Activated CD8-positive, alpha-beta memory T cell treated with anti-CD3 and anti-CD28 coated beads, Interleukin-2, amount 50 U/mL, for 24 hours (primary cell): ENCODE measurements at regions not wholly inside any gene's neighbourhood (a gene's known extent, or its start where the extent isn't known, plus 50 kb on each side); places are given as distances from the start of the nearest gene placed in this dataset.

Experiments
- DNase-seq: peaks from one replicate; pipeline ENCODE4 v3.0.0-alpha.2; 2020; ENCODE audit errors: extremely low read depth

DNA sequence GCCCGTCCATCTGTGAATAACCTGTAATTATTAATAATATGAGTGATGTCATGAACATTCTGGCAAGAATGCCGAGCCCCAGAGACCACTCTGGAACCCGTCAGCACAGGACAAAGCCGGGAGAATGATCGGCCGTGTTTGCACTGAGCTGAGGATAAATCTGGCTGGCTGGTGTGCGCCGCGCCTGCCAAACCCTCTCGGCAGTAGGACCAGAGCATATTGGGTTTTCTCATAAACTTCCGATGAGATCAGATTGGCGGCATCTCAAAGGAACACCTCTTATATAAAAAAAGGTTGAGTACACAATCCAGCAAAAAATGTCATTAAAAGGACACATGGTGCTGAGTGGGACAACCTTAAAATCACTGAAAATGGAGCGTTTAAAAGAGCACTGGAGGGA lies 296.0 kb upstream of the MKI67 start:
- no peak for DNase-seq

DNA sequence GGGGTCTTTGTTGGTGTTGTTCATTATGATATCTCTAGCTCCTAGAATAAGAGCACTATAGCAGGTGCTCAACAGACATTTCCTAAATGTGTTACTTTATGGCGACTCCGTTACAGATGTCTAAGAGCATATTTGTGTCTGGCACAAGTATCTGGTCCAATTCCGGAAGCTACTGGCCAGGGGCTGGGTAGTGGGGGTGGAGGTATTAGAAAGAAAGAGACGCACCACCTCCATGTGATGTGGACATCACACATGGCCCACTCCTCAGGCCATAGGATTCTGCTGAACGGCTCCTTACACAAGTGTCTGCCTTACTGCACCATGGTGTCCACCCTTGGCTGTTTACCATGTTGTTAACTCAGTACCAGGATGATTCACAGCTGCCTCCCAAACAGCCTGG lies 296.8 kb upstream of the MKI67 start:
- no peak for DNase-seq

DNA sequence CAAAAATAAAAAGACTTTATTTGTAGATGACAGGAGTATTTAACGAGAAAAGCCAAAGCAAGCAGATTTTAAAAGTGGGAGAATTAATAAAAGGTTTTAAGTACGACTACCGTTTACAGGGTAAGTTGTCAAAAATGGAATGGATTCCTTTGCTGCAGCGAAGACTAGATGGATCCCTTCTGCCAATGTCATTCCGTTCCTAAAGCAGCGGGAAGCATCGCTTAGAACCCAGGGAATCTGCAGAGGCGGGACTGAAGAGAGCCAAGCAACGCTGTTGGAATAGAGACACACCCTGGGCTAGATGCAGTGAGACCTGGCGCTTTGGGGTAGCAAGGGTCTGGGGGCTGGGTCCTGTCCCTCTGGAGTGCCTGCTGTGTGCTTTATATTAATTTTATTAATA lies 303.1 kb upstream of the MKI67 start:
- DNase-seq = no peak

DNA sequence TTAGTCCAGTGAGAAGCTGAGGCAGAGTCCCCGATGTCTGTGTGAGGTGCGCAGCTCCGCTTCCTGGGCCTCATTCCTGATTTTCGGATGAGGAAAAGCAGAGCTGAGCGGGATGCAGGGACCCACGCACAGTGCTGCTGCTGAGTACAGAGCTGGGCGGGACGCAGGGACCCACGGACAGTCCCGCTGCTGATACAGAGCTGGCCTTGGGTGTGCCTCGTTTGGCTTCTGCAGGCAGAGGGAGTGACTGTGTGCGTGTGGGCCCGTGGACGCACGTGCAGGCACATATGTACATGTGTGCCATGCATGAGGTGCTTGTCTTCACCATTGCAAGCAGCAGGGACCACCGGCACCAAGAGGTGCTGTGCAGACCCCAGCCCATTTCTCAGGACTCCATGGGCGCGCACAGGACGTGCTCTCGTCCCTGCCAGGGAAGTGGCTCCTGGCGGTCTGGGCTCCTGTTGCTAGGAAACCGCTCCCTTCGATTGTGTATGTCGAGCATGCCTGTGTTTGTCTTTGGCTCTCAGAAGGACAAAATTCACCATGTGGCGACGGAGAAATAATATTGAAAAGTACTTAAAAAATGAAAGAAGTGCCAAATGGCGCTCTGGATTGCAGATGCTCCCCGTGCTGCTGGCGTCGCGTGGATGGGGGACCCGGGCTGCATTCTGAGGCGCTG lies 303.8 kb upstream of the MKI67 start:
- no peak for DNase-seq

DNA sequence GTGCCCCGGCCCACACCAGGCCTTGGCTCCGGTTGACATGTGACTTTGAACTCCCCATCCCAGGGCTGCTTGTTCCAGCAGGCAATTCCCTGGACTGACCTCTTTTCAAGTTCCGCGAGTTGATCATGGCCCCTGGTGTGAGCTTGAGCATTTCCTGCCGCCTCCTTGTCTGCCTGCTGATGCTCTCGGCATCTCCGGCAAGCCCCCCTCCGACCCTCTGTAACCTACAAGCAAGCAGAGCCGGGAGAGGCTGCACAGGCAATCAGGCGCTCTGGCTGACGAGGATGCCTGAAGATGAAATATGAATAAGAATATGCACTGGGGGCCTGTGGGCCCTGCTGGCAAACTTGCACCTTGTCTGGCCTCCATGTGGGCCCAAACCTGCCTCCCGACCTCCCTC lies 304.9 kb upstream of the MKI67 start:
- DNase-seq = no peak

DNA sequence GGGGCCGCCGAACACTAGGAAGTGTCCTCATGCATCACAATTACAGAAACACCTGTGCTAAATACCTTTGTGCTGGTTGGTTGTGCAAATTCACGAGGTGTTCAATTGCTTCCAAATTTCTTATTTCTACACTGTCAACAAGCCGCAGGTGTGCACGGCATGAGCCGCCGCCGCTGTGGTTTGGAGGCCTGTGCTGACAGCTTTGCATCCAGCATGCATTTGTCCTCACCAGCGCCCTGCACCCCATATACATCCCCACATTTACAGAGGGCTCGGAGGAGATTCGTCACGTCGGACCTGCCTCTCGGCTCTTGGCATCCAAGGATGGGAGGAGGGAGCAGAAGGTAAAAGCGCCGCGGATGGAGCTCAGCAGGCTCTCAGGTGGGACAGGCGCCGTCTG lies 305.3 kb upstream of the MKI67 start:
- no peak for DNase-seq

DNA sequence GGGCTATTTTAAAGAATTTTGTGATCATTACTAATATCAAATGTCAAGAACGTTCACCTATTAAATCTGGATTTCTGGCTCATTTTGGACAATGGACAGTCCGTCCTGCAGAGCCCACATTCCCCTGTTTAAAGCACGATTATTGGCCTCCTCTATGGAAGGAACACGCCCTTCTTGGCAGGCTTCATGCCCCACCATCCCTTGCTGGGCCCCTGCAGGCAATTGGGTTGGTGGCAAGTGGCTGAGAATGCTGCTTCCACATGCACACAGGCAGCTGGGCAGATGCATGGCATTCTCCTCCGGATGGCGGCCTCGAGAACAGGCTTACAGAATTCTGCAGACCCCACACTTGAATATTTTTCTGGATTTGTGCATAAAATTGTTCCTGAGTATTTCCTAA lies 305.8 kb upstream of the MKI67 start:
- DNase-seq = no peak

DNA sequence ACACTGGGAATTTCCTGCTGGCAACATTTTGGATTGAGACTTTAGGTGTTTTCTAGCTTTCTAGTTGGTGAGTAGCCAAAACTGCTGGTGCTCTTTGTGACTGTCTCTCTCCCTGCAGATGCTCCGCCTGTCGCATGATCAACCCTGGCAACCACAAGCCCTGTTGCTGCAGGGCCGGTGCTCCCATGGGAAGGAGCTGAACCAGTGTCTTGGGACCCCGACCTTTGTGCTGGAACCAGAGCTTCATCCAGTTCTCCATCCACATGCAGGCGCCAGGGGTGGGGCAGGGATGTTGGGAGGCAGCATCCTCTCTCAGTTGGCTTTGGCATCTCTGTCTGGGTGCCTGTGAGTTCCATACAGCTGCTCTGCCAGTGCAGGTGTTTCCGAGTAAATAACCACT lies 306.2 kb upstream of the MKI67 start:
- no peak for DNase-seq

DNA sequence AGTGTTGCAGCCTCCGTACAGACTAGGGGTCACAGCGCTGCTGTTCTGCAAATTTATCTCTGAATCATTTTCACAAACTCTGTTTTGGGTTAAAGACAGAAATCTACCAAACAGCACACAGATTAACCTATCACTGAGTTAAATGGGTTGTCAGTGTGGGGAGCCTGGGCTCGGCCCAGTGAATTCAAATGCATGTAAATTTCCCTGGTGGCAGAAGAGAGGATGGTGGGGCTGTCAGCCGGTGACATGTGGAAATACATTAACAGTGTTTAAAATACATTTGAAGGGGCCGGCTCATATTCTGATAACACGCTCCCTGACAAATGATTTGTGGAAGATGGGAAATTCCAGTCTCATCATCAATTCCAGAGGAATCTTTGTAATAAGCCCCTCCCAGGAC lies 309.6 kb upstream of the MKI67 start:
- no peak for DNase-seq

DNA sequence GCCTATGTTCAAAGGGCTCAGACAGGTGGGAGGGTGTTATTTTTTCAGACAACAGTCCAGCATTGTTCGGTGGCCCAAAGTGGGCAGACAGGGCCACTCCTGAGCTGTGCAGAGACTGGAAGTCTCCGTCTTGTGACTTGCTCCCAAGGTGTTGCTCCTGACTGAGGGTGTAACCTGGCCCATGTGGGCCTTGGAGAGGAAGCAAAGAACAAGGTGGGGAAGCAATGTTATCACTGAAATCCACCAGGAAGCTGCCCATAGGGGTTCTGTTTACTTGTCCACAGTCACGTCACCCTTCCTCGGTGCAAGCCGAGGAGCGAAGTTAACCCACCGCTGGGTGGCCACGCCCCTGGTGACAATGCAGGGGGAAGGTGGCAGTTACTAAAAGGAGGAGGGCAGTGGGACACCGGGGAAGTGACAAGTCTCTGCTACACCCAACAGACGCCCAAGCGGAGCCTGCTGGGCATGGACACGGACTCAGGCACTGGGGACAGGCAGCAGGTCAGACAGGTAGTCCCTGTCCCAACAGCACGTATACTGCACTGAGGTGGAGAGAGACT lies 311.6 kb upstream of the MKI67 start:
- DNase-seq = no peak

DNA sequence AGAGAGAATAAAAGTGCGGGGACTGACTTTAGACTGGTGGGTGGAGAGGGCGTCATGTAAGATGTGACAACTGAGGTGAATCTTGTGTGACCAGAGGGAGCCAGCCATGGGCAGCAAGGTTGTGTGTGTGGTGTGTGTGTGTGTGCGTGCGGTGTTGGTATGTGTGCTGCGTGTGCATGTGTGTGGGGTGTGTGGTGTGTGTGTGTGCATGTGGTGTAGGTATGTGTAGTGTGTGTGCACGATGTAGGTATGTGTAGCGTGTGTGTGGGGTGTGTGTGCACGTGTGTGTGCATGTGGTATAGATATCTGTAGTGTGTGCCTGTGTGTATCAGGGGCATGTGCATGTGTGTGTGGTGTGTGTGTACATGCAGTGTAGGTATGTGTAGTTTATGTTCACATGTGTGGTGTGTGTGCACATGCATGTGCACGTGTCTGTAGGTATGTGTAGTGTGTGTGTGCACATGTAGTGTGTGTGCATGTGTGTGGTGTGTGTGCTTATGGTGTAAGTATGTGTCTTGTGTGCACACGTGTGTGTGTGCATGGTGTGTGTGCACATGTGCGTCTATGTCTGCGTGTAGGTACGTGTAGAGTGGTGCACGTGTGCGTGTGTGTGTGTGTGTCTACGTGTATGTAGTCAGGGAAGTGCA lies 312.3 kb upstream of the MKI67 start:
- no peak for DNase-seq

DNA sequence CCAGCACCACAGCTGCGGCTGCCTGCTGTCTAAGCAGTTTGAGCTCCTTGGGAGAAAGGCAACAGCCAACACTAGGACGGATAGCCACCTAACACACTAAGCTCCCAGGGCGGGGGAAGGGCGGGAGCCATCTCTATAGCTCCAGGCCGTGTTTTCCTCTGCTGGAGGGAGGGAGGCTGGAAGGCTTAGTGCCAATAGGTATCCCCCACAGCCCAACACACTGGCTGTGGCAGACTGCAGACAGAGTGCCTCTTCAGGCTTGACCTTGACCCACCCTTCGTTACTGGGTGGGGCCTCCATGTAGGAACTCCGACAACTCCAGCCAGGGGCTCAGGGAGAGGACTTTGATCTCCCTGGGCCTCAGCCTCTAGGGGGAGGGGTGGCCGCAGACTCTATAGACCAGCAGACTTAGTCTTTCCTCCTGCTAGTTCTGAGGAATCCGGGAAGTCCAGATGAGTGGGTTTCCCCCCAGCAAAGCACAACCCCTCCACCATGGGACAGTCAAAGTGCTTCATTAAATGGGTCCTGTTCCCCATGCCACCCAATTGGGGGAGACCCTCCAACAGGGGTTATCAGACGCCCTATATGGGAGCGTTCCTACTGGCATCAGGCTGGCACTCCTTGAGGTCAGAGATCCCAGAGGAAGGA lies 314.4 kb upstream of the MKI67 start:
- DNase-seq = no peak

DNA sequence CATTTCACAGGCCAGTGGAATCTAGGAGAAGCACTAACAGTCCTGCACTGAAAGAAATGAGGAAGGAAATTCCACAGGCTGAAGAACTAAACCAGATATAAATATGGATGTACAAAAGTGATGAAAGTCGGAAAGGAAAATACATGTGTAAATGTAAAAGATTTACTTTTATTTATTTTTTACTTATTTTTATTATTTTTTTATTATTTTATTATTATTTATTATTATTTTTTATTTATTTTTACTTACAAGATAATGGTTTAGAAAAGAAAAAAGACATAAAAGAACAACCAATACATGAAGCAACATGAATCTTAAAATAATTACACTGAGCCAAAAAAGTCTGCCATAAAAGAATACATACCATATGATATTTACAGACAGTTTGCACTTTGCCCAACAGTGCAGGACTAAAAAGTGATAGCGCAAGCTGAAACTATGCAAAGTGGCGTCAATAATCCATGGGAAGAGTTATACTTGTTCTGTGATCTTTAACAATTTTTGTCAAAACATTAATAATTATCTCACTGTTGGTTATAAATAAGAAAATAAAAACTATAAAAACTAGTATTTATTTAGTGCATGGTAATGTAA lies 317.8 kb upstream of the MKI67 start:
- no peak for DNase-seq

DNA sequence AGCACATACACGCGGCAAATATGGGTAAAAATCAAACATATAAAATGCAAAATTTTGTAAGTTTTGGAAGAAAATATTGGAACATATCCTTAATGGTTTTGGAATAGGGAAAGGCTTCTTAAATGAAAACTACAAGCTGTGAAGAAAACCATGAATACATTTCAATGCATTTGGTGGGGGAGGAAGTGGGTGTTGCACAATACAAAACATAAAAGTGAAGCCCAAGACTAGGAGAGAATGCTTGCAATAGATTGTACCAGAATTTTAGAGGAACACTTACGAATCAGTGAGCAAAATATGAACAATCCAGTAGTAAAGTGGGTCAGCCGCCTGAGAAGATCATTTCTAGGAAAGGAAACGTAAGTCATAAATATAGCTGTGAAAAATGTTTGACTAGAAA lies 322.6 kb upstream of the MKI67 start:
- DNase-seq = no peak

DNA sequence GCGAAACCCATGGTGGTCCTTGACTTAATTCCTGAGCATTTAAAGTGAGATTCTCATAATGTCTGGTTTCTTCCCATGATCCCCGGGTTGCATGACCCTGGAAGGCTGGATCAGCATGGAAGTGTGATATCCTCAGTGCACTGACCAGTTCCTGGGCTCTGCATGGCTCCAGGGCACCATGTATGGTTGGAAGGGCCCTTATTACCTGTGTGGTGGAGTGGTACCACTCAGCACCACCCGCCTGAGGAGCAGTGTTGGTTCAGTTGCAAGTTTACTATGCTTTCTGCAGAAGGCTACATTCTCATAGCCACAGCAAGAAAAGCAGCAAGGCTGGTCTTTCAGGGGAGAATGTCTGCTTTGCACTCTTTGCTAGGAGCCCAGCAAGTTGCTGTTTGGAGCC lies 325.7 kb upstream of the MKI67 start:
- DNase-seq = no peak

DNA sequence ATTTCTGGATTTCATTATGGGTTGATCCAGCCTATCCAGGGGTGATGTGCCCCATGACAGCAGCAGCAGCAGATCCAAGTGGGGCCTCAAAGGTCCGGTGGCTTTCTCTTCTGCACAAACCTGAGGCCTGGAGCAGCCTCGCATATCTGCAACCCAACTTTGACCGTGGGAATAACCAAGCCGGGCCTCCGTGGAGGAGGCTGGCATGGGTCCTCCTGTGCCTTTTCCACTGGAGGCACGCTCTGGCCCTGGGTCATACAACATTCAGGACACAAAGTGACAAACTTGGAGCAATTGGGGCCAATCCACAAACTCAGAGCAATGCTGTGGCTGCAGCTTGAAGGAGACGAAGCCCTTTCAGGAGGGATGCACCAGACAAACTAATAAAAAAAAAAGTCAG lies 330.0 kb upstream of the MKI67 start:
- no peak for DNase-seq

DNA sequence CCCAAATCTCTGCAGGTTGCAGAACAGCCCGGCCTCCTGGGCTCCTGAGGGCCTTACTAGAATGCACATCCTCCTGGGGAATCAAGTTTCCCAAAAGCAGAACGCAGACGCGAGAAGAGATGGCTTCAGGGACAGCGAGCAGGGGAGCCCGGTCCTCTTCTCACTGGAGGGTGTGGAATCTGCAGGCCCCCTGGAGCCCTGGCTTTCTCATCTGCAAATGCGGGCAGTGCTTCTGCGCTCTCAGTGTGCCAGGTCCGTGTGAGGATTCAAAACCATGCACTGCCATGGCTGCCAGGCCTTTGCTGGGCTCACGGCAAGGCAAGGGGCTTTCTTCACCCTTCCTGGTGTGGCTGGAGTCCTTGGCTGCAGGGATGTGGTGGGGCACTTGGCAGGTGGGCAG lies 330.9 kb upstream of the MKI67 start:
- DNase-seq = no peak

DNA sequence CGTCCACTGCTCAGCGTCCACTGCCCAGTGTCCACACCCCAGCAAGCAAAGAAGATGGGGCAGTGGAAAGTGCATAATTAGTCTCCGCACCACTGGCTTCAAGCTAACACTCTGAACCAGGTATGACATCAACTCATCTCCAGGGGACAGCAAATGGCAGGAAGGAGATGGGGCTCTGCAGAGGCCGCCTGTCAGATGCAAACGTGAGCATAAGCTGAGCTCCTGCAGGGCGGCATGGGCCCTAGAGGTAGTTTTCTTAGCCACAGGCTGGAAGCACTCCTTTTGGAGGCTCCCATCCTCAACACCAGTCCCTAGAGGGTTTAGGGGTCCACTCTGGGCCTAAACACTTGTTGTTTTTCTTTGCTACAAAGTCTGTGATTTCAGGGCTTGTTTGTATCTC lies 335.8 kb upstream of the MKI67 start:
- DNase-seq = no peak

DNA sequence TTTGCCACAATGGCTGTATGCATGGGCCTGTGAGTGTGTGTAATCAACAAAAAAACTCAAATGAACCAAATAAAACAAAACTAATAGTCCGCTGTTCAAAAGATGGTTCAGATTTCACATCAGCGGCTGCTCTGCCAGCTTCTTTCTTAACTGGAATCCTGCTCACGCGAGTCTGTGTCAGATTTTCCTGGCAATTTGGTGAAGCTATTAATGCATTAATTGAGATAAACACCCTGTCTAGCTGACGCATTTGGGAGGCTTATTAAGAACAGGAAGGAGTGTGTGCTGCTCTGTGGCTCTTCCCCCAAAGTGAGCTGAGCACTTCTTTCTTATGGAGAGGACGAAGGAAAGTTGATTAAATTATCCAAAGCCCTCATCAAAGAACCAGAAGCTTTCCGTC lies 336.6 kb upstream of the MKI67 start:
- DNase-seq = no peak

DNA sequence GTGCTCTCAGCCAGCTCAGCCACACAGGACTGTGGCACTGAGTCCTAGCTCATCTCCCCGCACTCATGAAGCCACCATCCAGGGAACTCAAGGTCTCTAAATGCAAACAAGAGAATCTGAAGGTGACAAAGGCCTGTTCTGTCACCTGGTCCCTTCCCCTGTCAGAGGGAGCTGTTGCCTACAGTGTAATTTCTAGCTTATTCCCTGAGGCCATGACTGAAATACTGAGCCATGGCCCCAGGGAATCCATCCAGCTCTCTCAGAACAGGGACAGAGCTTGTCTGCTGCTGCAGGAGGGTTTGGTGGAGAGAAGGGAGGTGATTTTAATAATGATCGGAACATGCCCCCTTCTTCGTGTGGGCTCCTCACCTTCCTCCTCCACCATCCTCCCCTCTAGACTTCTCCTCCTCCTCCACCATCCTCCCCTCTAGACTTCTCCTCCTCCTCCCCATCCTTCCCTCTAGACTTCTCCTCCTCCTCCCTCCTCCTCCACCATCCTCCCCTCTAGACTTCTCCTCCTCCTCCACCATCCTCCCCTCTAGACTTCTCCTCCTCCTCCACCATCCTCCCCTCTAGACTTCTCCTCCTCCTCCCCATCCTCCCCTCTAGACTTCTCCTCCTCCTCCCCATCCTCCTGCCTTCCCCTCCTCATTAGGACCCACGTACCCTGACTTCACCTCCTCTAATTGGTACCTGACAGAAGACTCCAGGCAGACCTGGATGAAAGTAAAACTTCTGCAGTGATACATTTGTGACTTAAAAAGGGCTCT lies 338.0 kb upstream of the MKI67 start:
- DNase-seq = no peak

DNA sequence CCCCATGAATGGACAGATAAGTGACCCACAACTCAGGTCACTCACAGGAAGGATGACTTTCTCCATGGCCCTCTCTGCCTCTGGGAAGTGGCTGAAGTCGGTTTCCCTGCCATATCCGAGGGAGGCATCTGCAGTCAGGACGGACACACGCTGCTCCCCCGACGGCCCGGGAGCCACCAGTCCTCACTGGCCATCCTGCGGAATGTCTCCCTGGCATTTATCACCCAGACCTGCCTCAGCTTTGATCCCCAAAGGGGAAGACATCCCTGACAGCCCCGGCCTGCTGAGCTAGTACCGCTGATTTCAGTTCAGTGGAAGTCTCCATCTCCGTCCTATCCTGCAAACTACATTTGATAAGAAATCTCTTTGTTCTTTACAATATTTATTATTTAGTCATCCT lies 339.5 kb upstream of the MKI67 start:
- DNase-seq = no peak

DNA sequence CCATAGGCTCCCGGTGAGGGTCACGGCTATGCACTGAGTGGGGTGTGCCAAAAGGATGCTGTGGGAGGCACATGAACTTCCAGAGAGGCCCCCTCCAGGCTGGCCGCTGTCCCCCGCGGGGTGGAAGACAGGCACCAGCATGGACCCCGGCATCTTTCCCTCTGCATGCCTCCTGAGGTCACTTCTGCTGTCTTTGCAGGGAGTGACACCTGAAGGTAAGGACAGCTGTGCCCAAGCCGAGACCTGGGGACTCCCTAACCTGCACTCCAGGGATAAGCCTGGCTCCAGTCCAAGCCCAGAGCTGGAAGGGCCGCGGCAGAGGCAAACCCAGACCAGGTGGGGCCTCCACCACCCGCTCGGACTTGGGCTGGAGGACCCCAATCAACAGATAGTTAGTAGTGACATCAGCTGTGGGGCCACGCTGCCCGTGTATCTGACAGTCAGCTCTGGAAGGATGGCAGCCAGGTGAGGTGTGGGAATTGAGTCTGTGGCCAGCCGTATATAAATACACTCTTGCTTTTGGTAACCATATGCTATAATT lies 340.7 kb upstream of the MKI67 start:
- no peak for DNase-seq
